ENCODE measurements at regions not wholly inside any gene's neighbourhood (a gene's known extent, or its start where the extent isn't known, plus 50 kb on each side); places are given as distances from the start of the nearest gene placed in this dataset.

DNA sequence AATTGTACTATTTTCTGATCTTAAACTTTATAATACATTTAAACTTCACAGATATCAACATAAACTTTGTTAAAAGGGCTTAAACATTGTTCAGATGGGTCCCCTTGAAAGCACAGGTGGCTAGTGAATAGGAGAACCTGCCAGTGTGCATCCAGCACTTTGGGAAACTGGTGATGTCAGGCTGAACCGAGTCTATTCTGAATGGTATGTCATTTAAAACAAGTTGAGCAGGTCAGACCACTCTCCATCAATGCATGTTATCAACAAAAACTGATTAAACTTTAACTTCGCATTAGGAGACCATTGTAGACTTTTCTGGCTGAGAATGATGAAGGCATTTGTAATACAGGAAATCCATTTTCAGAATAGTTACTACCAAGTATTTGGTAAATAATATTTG lies 50.1 kb upstream of the FREM2 start:
- TF ChIP-seq, protein P1, sequence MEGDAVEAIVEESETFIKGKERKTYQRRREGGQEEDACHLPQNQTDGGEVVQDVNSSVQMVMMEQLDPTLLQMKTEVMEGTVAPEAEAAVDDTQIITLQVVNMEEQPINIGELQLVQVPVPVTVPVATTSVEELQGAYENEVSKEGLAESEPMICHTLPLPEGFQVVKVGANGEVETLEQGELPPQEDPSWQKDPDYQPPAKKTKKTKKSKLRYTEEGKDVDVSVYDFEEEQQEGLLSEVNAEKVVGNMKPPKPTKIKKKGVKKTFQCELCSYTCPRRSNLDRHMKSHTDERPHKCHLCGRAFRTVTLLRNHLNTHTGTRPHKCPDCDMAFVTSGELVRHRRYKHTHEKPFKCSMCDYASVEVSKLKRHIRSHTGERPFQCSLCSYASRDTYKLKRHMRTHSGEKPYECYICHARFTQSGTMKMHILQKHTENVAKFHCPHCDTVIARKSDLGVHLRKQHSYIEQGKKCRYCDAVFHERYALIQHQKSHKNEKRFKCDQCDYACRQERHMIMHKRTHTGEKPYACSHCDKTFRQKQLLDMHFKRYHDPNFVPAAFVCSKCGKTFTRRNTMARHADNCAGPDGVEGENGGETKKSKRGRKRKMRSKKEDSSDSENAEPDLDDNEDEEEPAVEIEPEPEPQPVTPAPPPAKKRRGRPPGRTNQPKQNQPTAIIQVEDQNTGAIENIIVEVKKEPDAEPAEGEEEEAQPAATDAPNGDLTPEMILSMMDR (conservative IDR thresholded peaks at IDR 0.05; ENCODE audit: low read length) = no peak
- no peak for TF ChIP-seq EZH2phosphoT487 (IDR thresholded peaks at IDR 0.05; ENCODE audit: borderline replicate concordance, low read depth, low read length)

All from OCI-LY7 (cell line).